ENCODE measurements at regions not wholly inside any gene's neighbourhood (a gene's known extent, or its start where the extent isn't known, plus 50 kb on each side); places are given as distances from the start of the nearest gene placed in this dataset.

DNA sequence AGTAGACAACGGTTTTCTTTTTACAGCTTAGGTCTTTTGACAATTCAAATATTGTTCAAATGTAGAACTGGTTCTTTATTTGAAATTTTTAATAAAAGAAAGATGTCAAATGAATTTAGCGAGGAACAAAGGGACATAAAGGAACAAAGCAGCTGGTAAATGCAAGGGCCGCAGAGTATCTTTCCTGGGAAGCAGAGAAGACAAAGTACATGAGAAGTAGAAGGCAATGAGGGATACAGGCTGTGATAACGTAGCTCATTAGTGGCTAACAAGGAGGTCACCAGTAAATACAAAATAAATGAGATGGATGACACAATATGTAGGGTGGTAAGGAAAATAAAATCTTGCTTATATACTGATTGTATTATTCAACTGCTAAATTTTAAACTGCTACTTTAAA, 762.8 kb downstream of the VGLL3 start:
- H3K9me3 ChIP-seq (ENCODE audit: control insufficient read depth, insufficient read depth, low read depth, low read length): no peaks in the 10 kb centered on the region
- H3K27me3 ChIP-seq (ENCODE audit: control insufficient read depth, insufficient read depth, low read length): no peaks in the 10 kb centered on the region
- DNase-seq (ENCODE audit: low read depth, low spot score): no peak
- TF ChIP-seq, protein P1, sequence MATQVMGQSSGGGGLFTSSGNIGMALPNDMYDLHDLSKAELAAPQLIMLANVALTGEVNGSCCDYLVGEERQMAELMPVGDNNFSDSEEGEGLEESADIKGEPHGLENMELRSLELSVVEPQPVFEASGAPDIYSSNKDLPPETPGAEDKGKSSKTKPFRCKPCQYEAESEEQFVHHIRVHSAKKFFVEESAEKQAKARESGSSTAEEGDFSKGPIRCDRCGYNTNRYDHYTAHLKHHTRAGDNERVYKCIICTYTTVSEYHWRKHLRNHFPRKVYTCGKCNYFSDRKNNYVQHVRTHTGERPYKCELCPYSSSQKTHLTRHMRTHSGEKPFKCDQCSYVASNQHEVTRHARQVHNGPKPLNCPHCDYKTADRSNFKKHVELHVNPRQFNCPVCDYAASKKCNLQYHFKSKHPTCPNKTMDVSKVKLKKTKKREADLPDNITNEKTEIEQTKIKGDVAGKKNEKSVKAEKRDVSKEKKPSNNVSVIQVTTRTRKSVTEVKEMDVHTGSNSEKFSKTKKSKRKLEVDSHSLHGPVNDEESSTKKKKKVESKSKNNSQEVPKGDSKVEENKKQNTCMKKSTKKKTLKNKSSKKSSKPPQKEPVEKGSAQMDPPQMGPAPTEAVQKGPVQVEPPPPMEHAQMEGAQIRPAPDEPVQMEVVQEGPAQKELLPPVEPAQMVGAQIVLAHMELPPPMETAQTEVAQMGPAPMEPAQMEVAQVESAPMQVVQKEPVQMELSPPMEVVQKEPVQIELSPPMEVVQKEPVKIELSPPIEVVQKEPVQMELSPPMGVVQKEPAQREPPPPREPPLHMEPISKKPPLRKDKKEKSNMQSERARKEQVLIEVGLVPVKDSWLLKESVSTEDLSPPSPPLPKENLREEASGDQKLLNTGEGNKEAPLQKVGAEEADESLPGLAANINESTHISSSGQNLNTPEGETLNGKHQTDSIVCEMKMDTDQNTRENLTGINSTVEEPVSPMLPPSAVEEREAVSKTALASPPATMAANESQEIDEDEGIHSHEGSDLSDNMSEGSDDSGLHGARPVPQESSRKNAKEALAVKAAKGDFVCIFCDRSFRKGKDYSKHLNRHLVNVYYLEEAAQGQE (IDR thresholded peaks at IDR 0.05; ENCODE audit: insufficient read depth in 1 of 2, low read depth in 2 of 2, low read length in 1 of 2): no peak
- TF ChIP-seq POLR2AphosphoS5 (IDR thresholded peaks at IDR 0.05; ENCODE audit: low read depth, low read length) (no peak), TCF7L2 (IDR thresholded peaks at IDR 0.05; ENCODE audit: low read depth, low read length) (no peak), SIN3A (IDR thresholded peaks at IDR 0.05; ENCODE audit: borderline replicate concordance, insufficient read depth, low read depth, low read length) (no peak)
- TF ChIP-seq, protein P2, sequence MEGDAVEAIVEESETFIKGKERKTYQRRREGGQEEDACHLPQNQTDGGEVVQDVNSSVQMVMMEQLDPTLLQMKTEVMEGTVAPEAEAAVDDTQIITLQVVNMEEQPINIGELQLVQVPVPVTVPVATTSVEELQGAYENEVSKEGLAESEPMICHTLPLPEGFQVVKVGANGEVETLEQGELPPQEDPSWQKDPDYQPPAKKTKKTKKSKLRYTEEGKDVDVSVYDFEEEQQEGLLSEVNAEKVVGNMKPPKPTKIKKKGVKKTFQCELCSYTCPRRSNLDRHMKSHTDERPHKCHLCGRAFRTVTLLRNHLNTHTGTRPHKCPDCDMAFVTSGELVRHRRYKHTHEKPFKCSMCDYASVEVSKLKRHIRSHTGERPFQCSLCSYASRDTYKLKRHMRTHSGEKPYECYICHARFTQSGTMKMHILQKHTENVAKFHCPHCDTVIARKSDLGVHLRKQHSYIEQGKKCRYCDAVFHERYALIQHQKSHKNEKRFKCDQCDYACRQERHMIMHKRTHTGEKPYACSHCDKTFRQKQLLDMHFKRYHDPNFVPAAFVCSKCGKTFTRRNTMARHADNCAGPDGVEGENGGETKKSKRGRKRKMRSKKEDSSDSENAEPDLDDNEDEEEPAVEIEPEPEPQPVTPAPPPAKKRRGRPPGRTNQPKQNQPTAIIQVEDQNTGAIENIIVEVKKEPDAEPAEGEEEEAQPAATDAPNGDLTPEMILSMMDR (IDR thresholded peaks at IDR 0.05): no peak
- intact Hi-C loops (cut with micrococcal nuclease; ENCODE audit: unreplicated experiment) (loop anchor here (5.0 kb wide), 1 partner anchor 481 kb away; no protein-coding TSS in a partner anchor), in situ Hi-C loops (cut with HindIII; ENCODE audit: low pct_unique_long_range_greater_than_20kb, low sequenced_read_pairs) (no loop called here)
- H3K27ac ChIP-seq (ENCODE audit: low read length): no peak overlapping the region
- CTCF ChIA-PET: no interaction called here
- no peaks in the 10 kb centered on the region for H3K36me3 ChIP-seq (ENCODE audit: control insufficient read depth, insufficient read depth, low read length)
- no peaks in the 10 kb centered on the region for H3K4me1 ChIP-seq (ENCODE audit: control insufficient read depth, insufficient read depth, low read length)
- ATAC-seq: no peak
- POLR2A ChIA-PET: no interaction called here
- BruUV-seq (replicated peaks): no TSS peak
- H3K4me3 ChIP-seq (ENCODE audit: low read depth in 2 of 2, low read length in 2 of 2): no peak overlapping the region

DNA sequence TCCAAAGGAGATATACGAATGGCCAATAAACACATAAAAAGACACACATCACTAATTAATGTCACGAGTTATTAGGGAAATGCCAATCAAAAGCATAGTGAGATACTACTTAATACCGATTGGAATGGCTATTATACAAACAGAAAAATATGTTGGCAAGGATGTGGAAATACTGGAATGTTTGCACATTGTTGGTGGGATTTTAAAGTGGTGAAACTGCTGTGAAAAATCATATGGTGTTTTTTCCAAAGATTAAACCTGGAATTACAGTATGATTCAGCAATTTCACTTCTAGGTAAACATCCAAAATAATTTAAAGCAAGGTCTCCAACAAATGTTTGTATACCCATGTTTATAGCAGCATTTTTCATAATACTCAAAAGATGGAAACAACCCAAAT, 765.5 kb downstream of the VGLL3 start:
- TF ChIP-seq, protein P2 (IDR thresholded peaks at IDR 0.05): no peak
- TF ChIP-seq SIN3A (IDR thresholded peaks at IDR 0.05; ENCODE audit: borderline replicate concordance, insufficient read depth, low read depth, low read length) (no peak), TCF7L2 (IDR thresholded peaks at IDR 0.05; ENCODE audit: low read depth, low read length) (no peak), POLR2AphosphoS5 (IDR thresholded peaks at IDR 0.05; ENCODE audit: low read depth, low read length) (no peak)
- TF ChIP-seq, protein P1 (IDR thresholded peaks at IDR 0.05; ENCODE audit: insufficient read depth in 1 of 2, low read depth in 2 of 2, low read length in 1 of 2): no peak
- no peaks in the 10 kb centered on the region for H3K36me3 ChIP-seq (ENCODE audit: control insufficient read depth, insufficient read depth, low read length)
- intact Hi-C loops (cut with micrococcal nuclease; ENCODE audit: unreplicated experiment): loop anchor here (5.0 kb wide), 1 partner anchor 478 kb away; no protein-coding TSS in a partner anchor
- H3K27ac ChIP-seq (ENCODE audit: low read length): no peak overlapping the region
- H3K27me3 ChIP-seq (ENCODE audit: control insufficient read depth, insufficient read depth, low read length): no peaks in the 10 kb centered on the region
- in situ Hi-C loops (cut with HindIII; ENCODE audit: low pct_unique_long_range_greater_than_20kb, low sequenced_read_pairs): no loop called here
- BruUV-seq (replicated peaks): no TSS peak
- ChIA-PET CTCF (no interaction called here), POLR2A (no interaction called here)
- H3K4me1 ChIP-seq (ENCODE audit: control insufficient read depth, insufficient read depth, low read length): no peaks in the 10 kb centered on the region
- H3K4me3 ChIP-seq (ENCODE audit: low read depth in 2 of 2, low read length in 2 of 2): no peak overlapping the region
- ATAC-seq: no peak
- no peak for DNase-seq (ENCODE audit: low read depth, low spot score)
- no peaks in the 10 kb centered on the region for H3K9me3 ChIP-seq (ENCODE audit: control insufficient read depth, insufficient read depth, low read depth, low read length)

Measured in Panc1 (cell line).